ENCODE measurements at regions not wholly inside any gene's neighbourhood (a gene's known extent, or its start where the extent isn't known, plus 50 kb on each side); places are given as distances from the start of the nearest gene placed in this dataset.

GRCh38 chr2:43030551-43031307 is 195.7 kb downstream of the ZFP36L2 start:
- TF ChIP-seq, protein P1, sequence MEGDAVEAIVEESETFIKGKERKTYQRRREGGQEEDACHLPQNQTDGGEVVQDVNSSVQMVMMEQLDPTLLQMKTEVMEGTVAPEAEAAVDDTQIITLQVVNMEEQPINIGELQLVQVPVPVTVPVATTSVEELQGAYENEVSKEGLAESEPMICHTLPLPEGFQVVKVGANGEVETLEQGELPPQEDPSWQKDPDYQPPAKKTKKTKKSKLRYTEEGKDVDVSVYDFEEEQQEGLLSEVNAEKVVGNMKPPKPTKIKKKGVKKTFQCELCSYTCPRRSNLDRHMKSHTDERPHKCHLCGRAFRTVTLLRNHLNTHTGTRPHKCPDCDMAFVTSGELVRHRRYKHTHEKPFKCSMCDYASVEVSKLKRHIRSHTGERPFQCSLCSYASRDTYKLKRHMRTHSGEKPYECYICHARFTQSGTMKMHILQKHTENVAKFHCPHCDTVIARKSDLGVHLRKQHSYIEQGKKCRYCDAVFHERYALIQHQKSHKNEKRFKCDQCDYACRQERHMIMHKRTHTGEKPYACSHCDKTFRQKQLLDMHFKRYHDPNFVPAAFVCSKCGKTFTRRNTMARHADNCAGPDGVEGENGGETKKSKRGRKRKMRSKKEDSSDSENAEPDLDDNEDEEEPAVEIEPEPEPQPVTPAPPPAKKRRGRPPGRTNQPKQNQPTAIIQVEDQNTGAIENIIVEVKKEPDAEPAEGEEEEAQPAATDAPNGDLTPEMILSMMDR (IDR thresholded peaks at IDR 0.05; ENCODE audit: low read depth, low read length, missing control alignments): no peak
- Histone ChIP-seq H3K36me3 (replicated peaks) (no peaks in the 10 kb centered on the region), H3K27ac (no peak overlapping the region), H3K4me3 (ENCODE audit: low read depth, low read length) (no peak overlapping the region), H3K27me3 (replicated peaks) (no peaks in the 10 kb centered on the region)
- in situ Hi-C loops (cut with HindIII; ENCODE audit: low pct_ligation_motif_present, low sequenced_read_pairs): no loop called here
- no peak for DNase-seq

DNA sequence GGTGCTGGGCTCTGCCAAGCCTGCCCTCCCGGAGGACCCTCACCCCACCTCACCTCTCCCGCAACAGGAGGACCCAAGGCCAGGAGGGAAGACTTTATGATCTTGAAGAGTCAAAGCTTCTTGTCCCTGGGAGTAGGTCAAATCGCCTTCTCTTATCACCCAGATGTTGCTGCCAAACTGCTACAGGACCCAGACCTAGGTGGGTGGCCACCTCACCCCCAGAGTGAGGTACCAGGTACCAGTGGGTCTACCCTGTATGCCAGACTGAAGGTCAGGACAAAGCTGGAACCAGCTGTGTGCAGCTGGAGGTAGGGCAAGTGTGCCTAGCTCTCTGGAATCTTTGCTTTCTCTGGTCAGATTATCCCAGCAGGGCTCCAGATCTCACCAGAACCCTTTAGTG is 197.2 kb downstream of the ZFP36L2 start:
- no peak for DNase-seq
- Histone ChIP-seq H3K27me3 (replicated peaks) (no peaks in the 10 kb centered on the region), H3K4me3 (ENCODE audit: low read depth, low read length) (no peak overlapping the region), H3K36me3 (replicated peaks) (no peaks in the 10 kb centered on the region), H3K27ac (no peak overlapping the region)
- TF ChIP-seq, protein P1 (IDR thresholded peaks at IDR 0.05; ENCODE audit: low read depth, low read length, missing control alignments): no peak
- in situ Hi-C loops (cut with HindIII; ENCODE audit: low pct_ligation_motif_present, low sequenced_read_pairs): no loop called here

GRCh38 chr2:43028188-43028587 is 198.2 kb downstream of the ZFP36L2 start:
- Histone ChIP-seq H3K27me3 (replicated peaks) (no peaks in the 10 kb centered on the region), H3K36me3 (replicated peaks) (no peaks in the 10 kb centered on the region), H3K4me3 (ENCODE audit: low read depth, low read length) (no peak overlapping the region), H3K27ac (no peak overlapping the region)
- in situ Hi-C loops (cut with HindIII; ENCODE audit: low pct_ligation_motif_present, low sequenced_read_pairs): no loop called here
- DNase-seq: no peak
- TF ChIP-seq, protein P1 (IDR thresholded peaks at IDR 0.05; ENCODE audit: low read depth, low read length, missing control alignments): no peak

DNA sequence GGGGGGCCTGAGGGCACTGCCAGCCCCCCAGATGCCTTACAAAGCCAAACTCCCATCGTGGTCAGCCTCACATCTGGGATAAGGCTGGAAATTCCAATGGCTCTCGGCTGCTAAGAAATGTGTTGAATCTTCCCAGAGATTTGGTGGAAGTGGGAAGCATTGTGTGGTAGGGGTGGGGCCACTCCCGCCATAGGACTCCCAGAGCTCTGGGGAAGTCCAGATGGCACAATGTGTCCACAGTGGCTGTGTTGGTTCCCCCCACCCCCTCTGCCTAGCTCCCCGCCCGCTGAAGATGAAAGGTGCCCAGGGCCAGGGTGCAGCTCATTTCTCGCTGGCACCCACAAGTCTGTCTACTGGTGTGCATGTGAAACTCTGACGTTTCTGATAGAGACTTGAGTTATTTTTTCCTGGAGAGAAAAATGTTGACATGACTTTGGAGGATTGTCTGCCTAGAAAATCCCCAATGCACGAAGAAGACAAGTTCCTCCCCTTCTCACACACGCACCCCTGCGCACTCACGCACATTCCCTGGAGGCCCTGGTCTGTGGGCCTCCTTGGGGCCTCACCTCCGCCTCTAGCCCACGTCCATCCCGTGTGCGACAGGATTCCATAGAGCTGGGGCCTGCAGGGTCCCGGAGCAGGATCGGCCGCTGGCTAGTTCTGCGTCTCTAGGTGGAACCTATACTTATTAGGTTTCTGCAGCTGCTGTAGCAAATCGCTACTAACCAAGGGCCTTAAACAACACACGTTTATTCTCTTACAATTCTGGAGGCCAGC is 199.1 kb downstream of the ZFP36L2 start:
- in situ Hi-C loops (cut with HindIII; ENCODE audit: low pct_ligation_motif_present, low sequenced_read_pairs): no loop called here
- H3K27ac ChIP-seq: no peak overlapping the region
- no peaks in the 10 kb centered on the region for H3K27me3 ChIP-seq (replicated peaks)
- TF ChIP-seq, protein P1 (IDR thresholded peaks at IDR 0.05; ENCODE audit: low read depth, low read length, missing control alignments): no peak
- no peaks in the 10 kb centered on the region for H3K36me3 ChIP-seq (replicated peaks)
- no peak overlapping the region for H3K4me3 ChIP-seq (ENCODE audit: low read depth, low read length)
- DNase-seq: no peak

GRCh38 chr2:43026426-43027096 is 199.8 kb downstream of the ZFP36L2 start:
- H3K36me3 ChIP-seq (replicated peaks): no peaks in the 10 kb centered on the region
- no peak overlapping the region for H3K27ac ChIP-seq
- TF ChIP-seq, protein P1 (IDR thresholded peaks at IDR 0.05; ENCODE audit: low read depth, low read length, missing control alignments): no peak
- in situ Hi-C loops (cut with HindIII; ENCODE audit: low pct_ligation_motif_present, low sequenced_read_pairs): no loop called here
- DNase-seq: no peak
- no peaks in the 10 kb centered on the region for H3K27me3 ChIP-seq (replicated peaks)
- no peak overlapping the region for H3K4me3 ChIP-seq (ENCODE audit: low read depth, low read length)
